Neural cell (in vitro differentiated cells): ENCODE measurements at regions not wholly inside any gene's neighbourhood (a gene's known extent, or its start where the extent isn't known, plus 50 kb on each side); places are given as distances from the start of the nearest gene placed in this dataset.

Experiments used
- H2AFZ ChIP-seq: fragments of 200-600, 300-800 bp; sonication (generic), shearing (Covaris generic); 2 replicates; pipeline ENCODE4 v1.6.0; 2014; ENCODE audit warnings: low read depth, mild to moderate bottlenecking, antibody characterized with exemption, low read length, moderate library complexity
- H3F3A ChIP-seq: fragments of 200-600 bp; shearing (Covaris generic); 2 replicates; pipeline ENCODE4 v1.6.1; 2016; ENCODE audit warnings: mild to moderate bottlenecking, moderate library complexity, mixed read lengths, antibody characterized with exemption, low read length; ENCODE audit not compliant: insufficient read depth, poor library complexity, severe bottlenecking
- H3K27ac ChIP-seq: fragments of 200-600, 300-800 bp; sonication (generic), shearing (Covaris generic); 2 replicates; pipeline ENCODE4 v1.5.1; 2014; ENCODE audit warnings: mild to moderate bottlenecking, low read length, moderate library complexity
- H3K27me3 ChIP-seq: fragments of 300-800, 200-600 bp; sonication (generic), shearing (Covaris generic); 2 replicates; pipeline ENCODE4 v1.6.0; 2014; ENCODE audit warnings: mild to moderate bottlenecking, low read depth, low read length, moderate library complexity; ENCODE audit not compliant: insufficient read depth
- H3K36me3 ChIP-seq: fragments of 300-800, 200-600 bp; sonication (generic), shearing (Covaris generic); 2 replicates; pipeline ENCODE4 v1.5.1; 2014; ENCODE audit warnings: mild to moderate bottlenecking, antibody characterized with exemption, low read length, moderate library complexity; ENCODE audit not compliant: insufficient read depth
- H3K4me2 ChIP-seq: fragments of 300-800, 200-600 bp; sonication (generic), shearing (Covaris generic); 2 replicates; pipeline ENCODE4 v1.6.0; 2014; ENCODE audit warnings: mild to moderate bottlenecking, low read length
- H3K4me3 ChIP-seq: fragments of 300-800, 200-600 bp; sonication (generic), shearing (Covaris generic); 2 replicates; pipeline ENCODE4 v1.5.1; 2014; ENCODE audit warnings: mild to moderate bottlenecking, low read length, moderate library complexity
- H3K79me2 ChIP-seq: fragments of 200-600 bp; shearing (Covaris generic); replicated peaks from 2 replicates; pipeline ENCODE4 v1.6.0; 2014; ENCODE audit warnings: mild to moderate bottlenecking, low read length, moderate library complexity; ENCODE audit not compliant: insufficient read depth
- H3K9ac ChIP-seq: fragments of 300-800, 200-600 bp; sonication (generic), shearing (Covaris generic); 2 replicates; pipeline ENCODE4 v1.6.1; 2016; ENCODE audit warnings: mild to moderate bottlenecking, low read length, mixed read lengths
- H3K9me2 ChIP-seq: fragments of 200-600 bp; shearing (Covaris generic); 2 replicates; pipeline ENCODE4 v1.6.1; 2016; ENCODE audit warnings: mild to moderate bottlenecking, low read length, mixed read lengths; ENCODE audit not compliant: insufficient read depth
- H3K9me3 ChIP-seq: fragments of 200-600, 300-800 bp; sonication (generic), shearing (Covaris generic); 2 replicates; pipeline ENCODE4 v1.6.1; 2016; ENCODE audit warnings: mild to moderate bottlenecking, mixed run types, low read length, moderate library complexity, mixed read lengths
- H4K20me1 ChIP-seq: fragments of 200-600 bp; shearing (Covaris generic); 2 replicates; pipeline ENCODE4 v1.6.1; 2016; ENCODE audit warnings: mild to moderate bottlenecking, mixed run types; ENCODE audit not compliant: insufficient read depth
- EP300 ChIP-seq: fragments of 450-650 bp; conservative IDR thresholded peaks from 2 replicates; pipeline ENCODE4 v1.6.1; 2014; ENCODE audit warnings: antibody characterized with exemption, mild to moderate bottlenecking, moderate library complexity; ENCODE audit not compliant: poor library complexity, severe bottlenecking
- EZH2 ChIP-seq: fragments of 200-600, 300-800 bp; shearing (Covaris generic), sonication (generic); IDR thresholded peaks from 2 replicates; pipeline ENCODE4 v1.6.1; 2014; ENCODE audit warnings: antibody characterized with exemption, low read length, borderline replicate concordance, mild to moderate bottlenecking; ENCODE audit not compliant: insufficient read depth, poor library complexity, severe bottlenecking
- MXI1 ChIP-seq: fragments of 450-650 bp; conservative IDR thresholded peaks from 2 replicates; pipeline ENCODE4 v1.6.1; 2014; ENCODE audit warnings: antibody characterized with exemption, mild to moderate bottlenecking; ENCODE audit not compliant: poor library complexity, severe bottlenecking
- POLR2AphosphoS5 ChIP-seq: IDR thresholded peaks from 2 replicates; pipeline ENCODE4 v1.6.1; 2012
- RAD21 ChIP-seq: fragments of 450-650 bp; conservative IDR thresholded peaks from 2 replicates; pipeline ENCODE4 v1.6.1; 2014; ENCODE audit warnings: antibody characterized with exemption, mild to moderate bottlenecking, moderate library complexity
- REST ChIP-seq: IDR thresholded peaks from 2 replicates; pipeline ENCODE4 v1.6.1; 2012; ENCODE audit warnings: borderline replicate concordance
- SMC3 ChIP-seq: fragments of 450-650 bp; conservative IDR thresholded peaks from 2 replicates; pipeline ENCODE4 v1.6.1; 2014; ENCODE audit warnings: antibody characterized with exemption, mild to moderate bottlenecking, moderate library complexity; ENCODE audit not compliant: poor library complexity
- TAF1 ChIP-seq: IDR thresholded peaks from 2 replicates; pipeline ENCODE4 v1.6.1; 2012; ENCODE audit warnings: low read depth

- H3K4me2 ChIP-seq = no peak overlapping the region
- no peaks in the 10 kb centered on the region for H3K9me2 ChIP-seq
- H3K9ac ChIP-seq = no peak overlapping the region
- no peak overlapping the region for H3K27ac ChIP-seq
- TF ChIP-seq POLR2AphosphoS5 = no peak
- TF ChIP-seq MXI1 = no peak
- no peak for TF ChIP-seq TAF1
- no peak for TF ChIP-seq SMC3
- no peak for TF ChIP-seq REST
- TF ChIP-seq RAD21 = no peak
- no peaks in the 10 kb centered on the region for H3K9me3 ChIP-seq
- H3K79me2 ChIP-seq = no peaks in the 10 kb centered on the region
- no peaks in the 10 kb centered on the region for H3F3A ChIP-seq
- H3K36me3 ChIP-seq = no peaks in the 10 kb centered on the region
- H3K27me3 ChIP-seq = no peaks in the 10 kb centered on the region
- no peak overlapping the region for H3K4me3 ChIP-seq
- no peak overlapping the region for H2AFZ ChIP-seq
- no peaks in the 10 kb centered on the region for H4K20me1 ChIP-seq
Measured at GRCh38 chr7:49243521-49243920, 319.2 kb downstream of the CDC14C start.

GRCh38 chr7:49244543-49244942, 320.2 kb downstream of the CDC14C start:
- no peak overlapping the region for H3K4me2 ChIP-seq
- TF ChIP-seq REST = no peak
- TF ChIP-seq TAF1 = no peak
- TF ChIP-seq RAD21 = no peak
- no peak for TF ChIP-seq SMC3
- no peak for TF ChIP-seq MXI1
- no peak overlapping the region for H2AFZ ChIP-seq
- H3F3A ChIP-seq = no peaks in the 10 kb centered on the region
- no peaks in the 10 kb centered on the region for H3K36me3 ChIP-seq
- no peaks in the 10 kb centered on the region for H3K79me2 ChIP-seq
- H3K9me3 ChIP-seq = no peaks in the 10 kb centered on the region
- no peak overlapping the region for H3K9ac ChIP-seq
- no peaks in the 10 kb centered on the region for H3K27me3 ChIP-seq
- no peaks in the 10 kb centered on the region for H3K9me2 ChIP-seq
- no peak overlapping the region for H3K4me3 ChIP-seq
- H3K27ac ChIP-seq = no peak overlapping the region
- H4K20me1 ChIP-seq = no peaks in the 10 kb centered on the region

DNA sequence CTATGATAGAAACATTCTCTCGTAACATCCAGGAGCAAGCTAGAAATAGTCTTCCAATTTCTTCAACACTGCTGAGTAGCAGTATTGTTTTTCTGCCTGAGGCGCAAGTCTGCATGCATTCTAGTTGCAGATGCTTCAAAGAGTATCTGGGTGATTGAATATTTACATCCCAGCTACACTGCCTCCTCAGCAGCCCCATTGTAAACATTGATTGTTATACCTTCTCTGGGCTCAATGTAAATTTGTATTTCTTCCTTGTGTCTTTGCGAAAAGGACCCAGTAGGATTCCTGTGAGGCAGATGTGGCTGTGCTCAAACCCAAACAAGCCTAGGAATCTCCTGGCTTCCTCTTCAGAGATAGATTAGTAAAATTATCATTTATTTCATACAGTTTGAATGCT, 320.7 kb downstream of the CDC14C start:
- Histone ChIP-seq H3K27me3 (no peaks in the 10 kb centered on the region), H3F3A (no peaks in the 10 kb centered on the region), H3K36me3 (no peaks in the 10 kb centered on the region), H3K4me2 (no peak overlapping the region), H3K9me3 (no peaks in the 10 kb centered on the region), H3K79me2 (no peaks in the 10 kb centered on the region), H2AFZ (no peak overlapping the region), H4K20me1 (no peaks in the 10 kb centered on the region), H3K27ac (no peak overlapping the region), H3K4me3 (no peak overlapping the region), H3K9ac (no peak overlapping the region), H3K9me2 (no peaks in the 10 kb centered on the region)
- no peak for TF ChIP-seq MXI1
- TF ChIP-seq TAF1 = no peak
- no peak for TF ChIP-seq EZH2
- no peak for TF ChIP-seq EP300
- no peak for TF ChIP-seq RAD21
- no peak for TF ChIP-seq SMC3
